Posterior cingulate gyrus (tissue), 11 donors: ENCODE measurements at regions not wholly inside any gene's neighbourhood (a gene's known extent, or its start where the extent isn't known, plus 50 kb on each side); places are given as distances from the start of the nearest gene placed in this dataset.
A peak's percentile ranks its signal among the peaks of the same experiment; 100 is the strongest.

Source experiments
- DNase-seq, 10 donors: peaks; one replicate each; pipeline versions ENCODE4 v3.0.0 to v3.0.0-alpha.2; 2020 to 2021; ENCODE audit warnings: mixed read lengths in 3 of 10
- intact Hi-C: fragments of 100-400 bp; cut with DNase I; formaldehyde crosslinking; loops from one replicate; pipeline ENCODE4 v1.15.1; 2023

DNA sequence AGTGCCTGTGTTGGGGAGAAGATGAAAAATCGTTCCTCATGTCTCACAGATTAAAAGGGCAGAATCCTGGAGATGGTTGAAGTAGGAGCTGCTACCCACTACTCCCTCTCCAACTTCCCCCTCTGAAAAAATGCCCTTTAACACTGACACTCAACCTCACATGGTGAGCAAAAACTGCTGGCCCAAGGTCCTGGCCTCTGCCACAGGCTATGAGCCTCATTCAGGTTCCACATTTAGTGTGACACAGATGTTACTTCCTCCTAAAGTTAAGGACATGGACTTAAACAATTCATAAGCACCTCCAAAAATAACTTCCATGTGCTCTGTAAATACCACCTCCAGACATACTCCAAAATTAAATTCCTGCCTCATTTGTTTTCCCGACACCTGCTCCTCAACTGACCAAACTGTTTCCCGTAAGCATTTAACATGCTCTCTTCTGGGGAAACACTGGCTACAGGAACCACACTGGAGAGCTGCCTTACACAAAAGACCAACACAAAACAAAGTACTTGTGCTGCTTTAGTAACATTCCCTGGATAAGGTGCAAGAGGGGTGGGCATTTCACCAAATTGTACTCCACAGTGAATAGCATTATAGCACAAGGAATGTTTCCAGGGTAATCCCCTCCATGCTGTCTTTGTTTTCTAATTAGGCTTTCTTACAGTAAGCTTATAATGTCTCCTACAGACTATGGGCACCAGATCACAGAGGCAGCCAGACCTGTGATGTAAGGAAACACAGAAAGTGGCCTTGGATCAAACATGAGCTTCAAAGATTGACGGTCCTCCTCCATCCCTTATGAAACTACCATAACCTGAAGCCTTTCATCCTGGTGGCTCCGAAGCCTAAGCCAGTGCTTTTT is 57.0 kb downstream of the PHLDA1 start:
- no peak for DNase-seq
- intact Hi-C loops, result no loop called here

DNA sequence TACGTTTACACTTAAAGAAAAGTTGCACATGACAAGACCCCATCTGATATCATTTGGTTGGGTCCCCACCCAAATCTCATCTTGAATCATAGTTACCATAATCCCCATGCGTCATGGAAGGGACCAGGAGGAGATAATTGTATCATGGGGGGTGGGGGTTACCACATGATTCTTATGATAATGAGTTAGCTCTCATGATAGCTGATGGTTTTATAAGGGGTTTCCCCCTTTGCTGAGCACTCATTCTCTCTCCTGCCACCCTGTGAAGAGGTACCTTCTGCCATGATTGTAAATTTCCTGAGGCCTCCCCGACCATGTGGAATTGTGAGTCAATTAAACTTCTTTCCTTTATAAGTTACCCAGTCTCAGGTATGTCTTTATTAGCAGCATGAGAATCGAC is 60.3 kb downstream of the PHLDA1 start:
- intact Hi-C loops, result no loop called here
- DNase-seq, result no peak

DNA sequence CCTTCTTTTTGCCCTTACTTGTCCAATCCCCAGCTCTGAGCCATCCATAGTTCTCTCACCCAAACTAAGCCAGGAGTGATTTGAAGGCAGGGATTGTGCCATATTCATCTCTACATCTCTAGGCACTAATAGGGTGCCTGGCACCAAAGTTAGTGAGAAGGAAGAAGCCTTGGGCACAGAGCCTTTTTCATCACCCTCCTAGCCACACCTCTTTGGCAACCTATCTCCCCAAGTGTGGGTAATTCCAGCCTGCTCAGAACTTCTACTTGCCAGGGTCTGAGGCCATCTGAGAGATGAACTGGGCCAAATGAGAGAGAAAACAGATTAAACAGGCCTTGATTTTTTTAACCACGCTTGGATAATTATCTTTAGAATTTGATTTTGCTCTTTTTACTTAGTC is 61.3 kb downstream of the PHLDA1 start:
- intact Hi-C loops, result no loop called here
- DNase-seq, result no peak

DNA sequence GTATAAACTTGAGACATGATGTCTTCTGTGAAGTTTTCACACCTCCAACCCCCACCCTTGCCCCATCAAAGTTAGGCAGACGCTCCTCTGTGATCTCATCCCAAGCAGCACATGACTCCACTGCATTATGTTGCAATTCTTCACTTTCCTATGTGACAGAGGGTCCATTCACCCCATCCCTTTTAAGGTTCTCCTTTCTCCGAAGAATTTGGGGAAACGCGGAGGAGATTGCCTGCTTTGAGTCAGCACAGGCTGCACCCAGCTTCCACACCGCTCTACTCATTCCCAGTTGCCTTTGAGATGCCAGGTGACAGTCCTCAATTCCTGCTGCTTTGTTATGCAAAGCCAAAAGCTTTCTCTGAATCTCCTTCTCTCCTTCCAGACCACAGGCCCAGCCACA is 61.8 kb downstream of the PHLDA1 start:
- intact Hi-C loops, result no loop called here
- no peak for DNase-seq

DNA sequence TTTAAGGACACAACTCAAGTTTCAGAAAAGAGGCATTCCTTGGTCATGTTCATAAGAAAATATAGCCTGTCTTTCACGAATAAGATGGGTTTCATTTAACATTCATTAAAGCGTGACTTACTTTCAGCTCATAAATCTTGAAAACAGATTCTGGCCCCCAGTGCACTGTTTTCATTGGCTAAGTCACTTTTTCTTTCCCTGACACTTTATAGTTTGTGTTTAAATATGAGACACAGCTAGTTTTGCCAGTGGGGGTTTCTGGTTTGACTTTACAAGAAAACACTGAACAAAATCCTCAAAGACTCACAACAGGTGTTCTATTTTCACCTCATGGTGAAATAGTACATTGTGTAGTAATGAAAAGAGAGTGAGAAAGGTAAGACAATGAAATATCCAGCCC is 65.9 kb downstream of the PHLDA1 start:
- DNase-seq, result no peak
- intact Hi-C loops, result no loop called here

DNA sequence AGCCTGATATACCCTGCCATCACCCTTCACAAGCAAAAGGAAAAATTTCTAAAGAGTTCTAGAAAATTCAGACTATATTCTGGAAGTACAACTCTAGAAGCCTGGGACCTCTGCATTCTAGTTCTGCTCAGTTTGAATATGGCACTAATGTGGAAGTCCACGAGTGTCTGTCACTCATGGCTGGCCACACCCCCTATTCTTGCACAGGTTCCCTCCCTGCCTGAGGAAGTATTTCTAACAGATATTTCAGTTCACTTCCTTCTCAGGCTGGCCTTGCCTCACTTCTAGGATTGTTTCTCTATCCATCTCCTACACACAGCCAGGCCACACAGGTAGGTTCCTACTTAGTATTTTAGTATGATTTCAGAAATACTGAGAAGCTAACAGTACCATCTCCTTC is 67.4 kb downstream of the PHLDA1 start:
- no peak for DNase-seq
- intact Hi-C loops, result no loop called here

DNA sequence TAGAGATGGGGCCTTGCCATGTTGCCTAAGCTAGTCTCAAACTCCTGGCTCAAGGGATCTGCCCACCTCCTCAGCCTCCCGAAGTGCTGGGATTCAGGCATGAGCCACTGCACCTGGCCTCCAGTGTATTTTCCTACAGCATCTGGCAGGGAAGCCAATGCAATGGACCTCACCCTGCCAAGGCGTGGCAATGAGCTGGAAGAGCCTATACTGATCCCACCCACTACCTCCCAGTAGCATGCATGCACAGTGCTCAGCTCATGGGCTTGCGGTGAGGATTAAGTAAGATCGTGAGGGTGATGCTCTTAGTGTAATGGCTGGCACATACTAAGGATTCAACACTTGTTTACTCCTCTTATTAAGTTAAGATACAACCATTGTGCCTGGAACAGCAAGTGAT is 69.7 kb downstream of the PHLDA1 start:
- DNase-seq, result no peak
- intact Hi-C loops, result no loop called here

DNA sequence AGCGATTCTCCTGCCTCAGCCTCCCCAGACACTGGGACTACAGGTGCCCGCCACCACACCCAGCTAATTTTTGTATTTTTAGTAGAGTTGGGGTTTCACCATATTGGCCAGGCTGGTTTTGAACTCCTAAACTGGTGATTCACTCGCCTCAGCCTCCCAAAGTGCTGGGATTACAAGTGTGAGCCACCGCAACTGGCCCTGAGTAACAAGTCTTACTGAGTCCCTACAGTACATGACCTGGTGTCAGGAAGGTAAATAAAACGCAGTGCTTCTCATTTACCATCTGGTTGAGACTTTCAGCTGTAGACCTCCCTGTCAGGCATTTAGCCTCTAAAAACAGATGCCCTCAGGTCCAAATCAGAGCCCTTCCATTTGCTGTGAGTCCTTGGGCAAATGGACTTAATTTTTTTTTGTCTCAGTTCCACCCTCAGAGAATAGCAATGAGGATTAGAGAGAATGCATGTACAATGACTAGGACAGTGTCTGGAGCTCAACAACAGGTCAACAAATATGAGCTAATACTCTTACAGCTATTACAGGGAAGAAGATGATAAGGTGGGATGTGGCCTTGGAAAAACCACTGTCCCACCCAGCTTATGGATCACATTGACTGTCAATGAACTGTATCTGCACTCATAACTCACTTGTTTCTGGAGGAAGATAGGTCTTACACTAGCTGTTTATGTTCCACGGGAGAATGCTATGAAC is 70.5 kb downstream of the PHLDA1 start:
- intact Hi-C loops, result no loop called here

DNA sequence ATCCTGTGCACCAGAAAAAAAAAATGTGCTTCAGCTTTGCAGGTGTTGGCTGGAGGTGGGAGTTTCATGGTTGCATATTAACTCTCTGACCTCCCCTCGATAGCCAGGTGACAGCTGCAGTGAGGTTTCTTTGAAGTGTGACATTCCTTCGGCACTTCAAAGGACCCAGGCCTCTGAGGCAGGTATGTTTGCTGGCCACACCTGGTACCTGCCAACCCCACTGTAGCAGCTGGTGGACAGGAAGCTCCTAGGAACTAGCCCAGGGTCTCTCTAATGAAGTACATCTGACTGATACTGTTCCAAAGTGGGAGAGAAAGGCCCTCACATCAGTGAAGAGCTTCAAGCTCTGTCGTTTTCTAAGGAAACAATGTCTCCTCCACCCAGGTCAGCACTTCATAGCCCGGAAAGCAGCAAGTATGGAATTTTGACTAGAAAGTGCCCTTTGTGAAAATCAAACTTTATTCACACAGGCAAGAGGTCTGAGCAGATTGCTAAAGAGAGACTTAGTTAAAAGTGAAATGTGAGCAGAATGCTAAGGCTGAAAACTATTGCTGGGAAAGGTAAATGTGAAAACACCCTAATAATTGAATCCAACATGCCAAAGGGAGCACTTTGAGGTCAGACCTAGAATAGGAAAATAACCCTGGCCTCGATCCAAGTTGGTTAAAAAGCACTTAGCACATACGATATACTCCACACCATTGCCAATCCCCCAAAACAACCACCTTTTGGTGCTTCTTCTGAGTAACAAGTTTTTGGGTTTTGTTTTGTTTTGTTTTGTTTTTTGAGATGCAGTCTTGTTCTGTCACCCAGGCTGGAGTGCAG is 71.3 kb downstream of the PHLDA1 start:
- no peak for DNase-seq
- intact Hi-C loops, result no loop called here

More for the DNA sequence above, 70.5 kb downstream of the PHLDA1 start:
- DNase-seq, result no peak

DNA sequence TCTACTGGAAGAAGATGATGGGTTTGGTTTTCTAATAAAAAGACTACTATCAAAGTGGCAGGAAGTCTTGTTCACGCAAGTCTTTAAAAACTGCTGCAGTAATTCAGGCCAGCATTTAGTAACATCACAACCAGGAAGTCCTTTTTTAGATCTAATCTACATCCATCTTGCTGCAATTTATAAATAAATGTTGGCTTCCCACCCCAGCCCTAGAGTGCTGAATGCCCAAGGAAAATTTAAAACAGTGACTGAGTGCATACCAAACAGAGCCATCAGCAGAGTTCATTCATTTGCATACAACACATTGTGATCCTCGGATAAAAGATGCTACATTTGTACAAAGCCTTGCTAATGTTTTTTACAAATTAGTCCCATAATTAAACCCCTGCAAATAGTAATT is 72.1 kb downstream of the PHLDA1 start:
- intact Hi-C loops, result no loop called here
- no peak for DNase-seq

DNA sequence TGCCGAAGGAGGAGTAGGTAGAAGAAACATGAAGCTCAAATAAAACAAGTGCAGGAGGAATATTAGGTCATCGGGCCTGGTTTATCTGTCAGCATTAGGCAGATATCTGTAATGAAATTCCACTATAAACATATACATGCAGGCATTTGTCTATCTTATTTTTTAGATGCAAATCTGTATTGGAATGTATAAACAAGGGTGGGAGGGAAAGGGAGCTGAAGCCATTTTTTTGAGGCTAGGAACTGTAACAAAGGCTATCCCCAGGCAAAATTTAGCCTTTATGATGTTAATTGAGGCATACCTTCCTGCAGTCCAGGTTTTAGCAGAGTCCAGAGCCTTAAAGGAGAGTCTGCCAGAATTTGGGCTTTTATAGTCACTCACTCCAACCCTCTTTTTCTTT is 72.5 kb downstream of the PHLDA1 start:
- no peak for DNase-seq
- intact Hi-C loops, result no loop called here

DNA sequence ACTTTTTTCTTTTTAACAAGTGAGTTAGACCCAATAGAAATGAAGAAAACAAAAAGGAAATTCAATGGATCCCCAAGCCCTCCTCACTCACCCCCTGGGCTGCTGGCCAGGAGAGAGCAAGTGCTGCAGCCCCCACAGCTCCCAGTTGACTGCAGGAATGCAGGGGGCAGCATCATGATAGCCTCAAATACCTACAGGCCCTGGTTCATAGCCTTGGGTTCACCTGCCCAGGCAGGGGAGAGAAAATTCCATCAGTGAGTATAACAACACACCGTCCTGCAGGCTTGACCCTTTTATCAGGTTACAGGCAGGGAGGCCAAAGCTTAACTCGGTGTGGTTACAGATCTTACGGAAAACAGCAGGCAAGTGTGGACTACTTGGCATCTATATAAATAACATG is 76.3 kb downstream of the PHLDA1 start:
- no peak for DNase-seq
- intact Hi-C loops, result no loop called here

DNA sequence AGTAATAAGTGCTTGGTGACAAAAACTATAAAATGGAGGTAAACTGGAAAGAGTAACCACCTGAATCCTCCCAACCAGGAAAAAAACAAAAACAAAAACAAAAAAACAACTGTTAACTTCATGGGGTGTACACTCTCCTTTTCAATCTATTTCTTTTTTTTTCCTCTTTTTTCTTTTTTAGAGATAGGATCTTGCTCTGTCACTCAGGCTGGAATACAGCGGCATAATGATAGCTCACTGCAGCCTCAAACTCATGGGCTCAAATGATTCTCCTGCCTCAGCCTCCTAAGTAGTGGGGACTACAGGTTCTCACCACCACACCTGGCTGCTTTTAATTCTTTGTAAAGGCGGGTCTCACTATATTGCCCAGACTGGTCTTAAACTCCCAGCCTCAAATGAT is 76.8 kb downstream of the PHLDA1 start:
- intact Hi-C loops, result no loop called here
- no peak for DNase-seq

DNA sequence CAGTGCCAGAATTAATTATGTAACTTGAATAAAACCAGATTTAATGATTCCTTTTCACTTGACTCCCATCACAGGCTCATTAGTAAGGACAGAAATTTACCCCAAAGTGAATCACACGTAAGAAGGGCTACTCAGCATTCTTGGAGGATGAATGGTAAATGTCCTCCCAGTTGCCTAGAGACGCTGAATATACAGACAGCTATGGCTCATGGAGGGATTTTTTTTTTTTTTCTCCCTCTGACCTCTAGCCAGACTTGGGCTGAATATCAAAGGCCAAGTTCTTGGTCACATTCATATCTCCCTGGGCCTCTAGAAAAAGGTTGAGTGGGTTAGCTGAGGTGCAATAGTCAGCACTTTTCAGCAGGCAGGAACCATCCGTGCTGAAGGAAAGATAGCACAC is 77.5 kb downstream of the PHLDA1 start:
- DNase-seq, result no peak
- intact Hi-C loops, result no loop called here

DNA sequence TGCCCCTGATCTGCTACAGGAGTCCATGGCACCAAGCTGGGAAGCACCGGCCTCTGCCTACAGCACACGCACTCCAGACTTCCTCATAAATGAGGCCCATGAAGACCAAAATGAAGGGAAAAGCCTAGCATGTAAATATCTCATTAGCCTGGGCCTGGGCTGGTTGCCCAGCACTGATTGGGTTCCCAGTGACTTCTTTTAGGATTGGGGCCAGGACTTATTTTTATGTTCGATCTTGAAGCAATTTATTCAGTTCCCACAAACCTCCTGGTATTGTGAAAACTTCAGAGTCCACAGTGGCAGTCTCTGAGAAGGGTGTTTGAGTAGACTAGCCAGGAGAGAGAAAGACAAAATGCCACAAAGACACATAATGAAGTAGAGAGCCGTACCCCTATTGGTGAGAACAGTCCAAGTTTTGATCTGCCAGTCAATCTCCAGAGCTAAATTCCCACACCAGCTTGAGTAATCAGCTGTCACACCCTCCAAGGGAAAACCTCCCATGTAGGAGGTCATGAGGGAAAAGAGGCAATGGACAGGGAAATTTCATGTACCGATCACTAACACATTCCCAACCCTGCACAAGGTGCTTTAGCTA is 78.2 kb downstream of the PHLDA1 start:
- intact Hi-C loops, result no loop called here
- DNase-seq, result peak in 3 of 10 donors; percentile 15 to 31 (median 22)

DNA sequence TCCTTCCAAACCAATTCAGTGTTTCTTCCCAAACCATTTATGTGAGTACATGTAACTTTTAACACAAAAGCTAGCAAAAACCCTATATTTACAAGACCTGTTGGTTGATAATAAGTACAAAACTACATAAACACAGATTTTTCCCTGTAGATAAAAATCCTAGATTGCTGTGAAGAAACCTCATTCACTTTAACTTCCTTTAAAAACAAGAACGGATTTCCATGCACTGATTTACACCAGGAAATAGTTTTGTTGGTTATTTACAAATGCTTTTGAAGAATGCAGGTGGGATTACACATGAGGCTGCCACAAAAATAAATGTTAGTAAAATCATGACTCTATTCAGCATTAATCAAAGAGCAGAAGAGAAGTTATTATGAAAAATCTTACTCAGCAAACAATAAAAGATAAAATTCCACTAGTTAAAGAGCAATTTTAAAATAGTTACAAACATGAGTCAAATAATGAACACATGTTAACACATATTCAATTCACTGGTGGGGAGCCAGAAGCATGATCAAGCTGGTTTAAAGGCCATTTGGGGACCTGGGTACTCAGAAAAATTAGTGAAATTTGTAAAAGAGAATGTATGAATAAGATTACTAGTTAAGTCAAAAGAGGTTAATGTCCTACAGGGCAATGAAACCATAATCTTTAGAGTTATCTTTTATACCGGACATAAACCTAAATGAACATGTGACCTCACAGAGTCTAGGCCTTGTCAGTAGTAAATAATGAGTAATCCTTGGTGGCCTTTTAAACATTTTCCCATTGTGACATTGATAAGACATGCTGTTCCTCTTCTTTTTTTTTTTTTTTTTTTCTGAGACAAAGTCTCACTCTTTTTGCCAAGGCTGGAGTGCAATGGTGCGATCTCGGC is 79.9 kb downstream of the PHLDA1 start:
- intact Hi-C loops, result no loop called here
- no peak for DNase-seq

DNA sequence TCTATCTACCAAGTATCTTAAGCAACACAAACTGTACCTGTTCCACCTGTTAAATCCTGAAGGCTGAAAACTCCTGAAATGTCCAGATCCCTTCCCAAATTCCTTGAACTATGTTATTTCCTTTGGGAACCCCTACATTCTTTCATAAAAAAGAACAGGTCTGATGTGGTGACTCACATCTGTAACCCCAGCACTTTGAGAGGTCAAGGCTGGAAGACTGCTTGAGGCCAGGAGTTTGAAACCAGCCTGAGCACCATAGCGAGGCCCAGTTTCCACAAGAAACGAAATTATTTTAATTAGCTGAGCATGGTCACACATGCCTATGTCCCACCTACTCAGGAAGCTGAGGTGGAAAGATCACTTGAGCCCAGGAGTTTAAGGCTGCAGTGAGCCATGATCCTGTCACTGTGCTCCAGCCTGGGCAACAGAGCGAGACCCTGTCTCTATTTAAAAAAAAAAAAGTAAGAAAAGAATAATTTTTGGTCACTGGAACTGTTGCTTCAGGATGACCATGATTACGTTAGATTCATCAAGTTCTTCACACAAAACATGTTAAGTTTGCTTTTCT is 84.3 kb downstream of the PHLDA1 start:
- no peak for DNase-seq
- intact Hi-C loops, result no loop called here

DNA sequence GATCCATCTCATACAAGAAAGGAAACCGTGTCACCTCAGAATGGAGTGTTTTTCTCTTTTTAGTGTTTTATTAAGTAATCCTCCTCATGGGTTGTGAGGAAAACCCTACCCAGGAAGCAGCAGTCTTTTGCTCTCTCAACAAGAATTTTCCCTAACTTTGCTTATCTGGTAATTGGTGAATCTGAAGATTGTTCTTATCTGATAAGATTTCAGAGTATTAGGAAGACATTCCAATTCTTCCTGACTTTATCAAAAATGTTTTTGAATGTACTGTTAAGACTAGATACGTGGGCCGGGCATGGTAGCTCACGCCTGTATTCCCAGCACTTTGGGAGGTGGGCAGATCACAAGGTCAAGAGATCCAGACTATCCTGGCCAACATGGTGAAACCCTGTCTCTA is 86.0 kb downstream of the PHLDA1 start:
- no peak for DNase-seq
- intact Hi-C loops, result no loop called here

DNA sequence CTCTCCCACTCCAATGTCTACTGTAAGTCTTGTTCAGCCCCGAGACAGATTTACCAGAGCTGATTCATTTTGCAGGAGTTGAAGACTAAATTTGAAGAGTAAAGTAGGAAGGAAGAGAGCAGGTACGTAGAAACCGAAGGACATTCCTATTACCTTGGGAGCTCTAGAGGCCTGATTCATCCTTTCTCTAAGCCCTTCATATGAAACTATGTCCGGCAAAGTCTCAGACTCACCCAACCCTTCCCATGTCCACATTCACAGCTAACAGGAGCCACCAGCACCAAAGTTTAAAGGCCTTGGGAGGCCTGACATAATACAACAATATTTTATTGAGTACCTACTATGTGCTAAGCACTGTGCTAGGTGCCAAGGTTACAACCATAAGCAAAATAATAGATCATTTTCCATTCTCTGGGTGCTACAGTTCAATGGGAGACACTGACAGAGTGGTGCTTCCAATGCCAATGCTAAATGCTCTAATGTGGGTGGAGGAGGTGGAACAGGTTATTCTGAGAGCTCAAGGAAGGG is 86.6 kb downstream of the PHLDA1 start:
- no peak for DNase-seq
- intact Hi-C loops, result no loop called here
